Uterus (tissue), 2 donors: ENCODE measurements at regions not wholly inside any gene's neighbourhood (a gene's known extent, or its start where the extent isn't known, plus 50 kb on each side); places are given as distances from the start of the nearest gene placed in this dataset.

Experiments
- POLR2A ChIP-seq, 2 donors: fragments of 450-650 bp; IDR thresholded peaks; one replicate each; pipeline ENCODE4 v1.6.1; 2016; ENCODE audit warnings: antibody characterized with exemption in 2 of 2, mild to moderate bottlenecking in 1 of 2, moderate library complexity in 1 of 2
- TF ChIP-seq, protein P1 (sequence below), 4 experiments: fragments of 200-600 bp in 2 of 4; fragments of 450-650 bp in 2 of 4; sonication (generic) in 2 of 4; IDR thresholded peaks; one replicate each; pipeline ENCODE4 v1.5.1; 2016 to 2019; ENCODE audit warnings: antibody characterized with exemption in 4 of 4, mild to moderate bottlenecking in 2 of 4, moderate library complexity in 1 of 4

DNA sequence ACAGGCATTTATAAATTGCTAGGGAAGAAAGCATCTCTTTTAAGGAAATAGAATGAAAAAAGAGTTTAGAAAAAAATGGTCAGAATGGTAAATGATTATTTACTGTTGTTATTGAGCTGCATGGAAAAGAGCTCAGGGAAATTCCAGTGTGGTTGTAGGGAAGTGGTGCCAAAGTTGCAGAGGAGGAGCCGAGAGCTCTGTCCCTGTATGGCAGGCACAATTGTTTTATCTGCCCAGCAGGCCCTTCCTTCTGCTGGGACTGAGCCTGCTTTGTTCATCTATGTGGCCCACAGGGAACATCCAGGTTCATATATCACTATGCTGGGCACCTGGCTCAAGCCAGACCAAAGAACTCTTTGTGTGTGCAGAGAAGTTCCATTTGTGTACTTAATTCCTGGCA is 80.8 kb upstream of the AGAP1 start:
- TF ChIP-seq, protein P1, sequence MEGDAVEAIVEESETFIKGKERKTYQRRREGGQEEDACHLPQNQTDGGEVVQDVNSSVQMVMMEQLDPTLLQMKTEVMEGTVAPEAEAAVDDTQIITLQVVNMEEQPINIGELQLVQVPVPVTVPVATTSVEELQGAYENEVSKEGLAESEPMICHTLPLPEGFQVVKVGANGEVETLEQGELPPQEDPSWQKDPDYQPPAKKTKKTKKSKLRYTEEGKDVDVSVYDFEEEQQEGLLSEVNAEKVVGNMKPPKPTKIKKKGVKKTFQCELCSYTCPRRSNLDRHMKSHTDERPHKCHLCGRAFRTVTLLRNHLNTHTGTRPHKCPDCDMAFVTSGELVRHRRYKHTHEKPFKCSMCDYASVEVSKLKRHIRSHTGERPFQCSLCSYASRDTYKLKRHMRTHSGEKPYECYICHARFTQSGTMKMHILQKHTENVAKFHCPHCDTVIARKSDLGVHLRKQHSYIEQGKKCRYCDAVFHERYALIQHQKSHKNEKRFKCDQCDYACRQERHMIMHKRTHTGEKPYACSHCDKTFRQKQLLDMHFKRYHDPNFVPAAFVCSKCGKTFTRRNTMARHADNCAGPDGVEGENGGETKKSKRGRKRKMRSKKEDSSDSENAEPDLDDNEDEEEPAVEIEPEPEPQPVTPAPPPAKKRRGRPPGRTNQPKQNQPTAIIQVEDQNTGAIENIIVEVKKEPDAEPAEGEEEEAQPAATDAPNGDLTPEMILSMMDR (IDR thresholded peaks at IDR 0.05): no peak
- no peak for TF ChIP-seq POLR2A (IDR thresholded peaks at IDR 0.05)
